ENCODE measurements at regions not wholly inside any gene's neighbourhood (a gene's known extent, or its start where the extent isn't known, plus 50 kb on each side); places are given as distances from the start of the nearest gene placed in this dataset.

- H3K27me3 ChIP-seq (ENCODE audit: control insufficient read depth in 3 of 3, insufficient read depth in 3 of 3, low read length in 3 of 3): no peaks in the 10 kb centered on the region
- H3K4me3 ChIP-seq (ENCODE audit: low read length in 3 of 3): no peak overlapping the region
- H3K9me3 ChIP-seq (ENCODE audit: control insufficient read depth in 3 of 3, low read length in 3 of 3): no peaks in the 10 kb centered on the region
- H3K36me3 ChIP-seq (ENCODE audit: control insufficient read depth in 3 of 3, insufficient read depth in 3 of 3, low read length in 3 of 3): no peaks in the 10 kb centered on the region
- H3K9ac ChIP-seq (ENCODE audit: low read depth in 1 of 3, low read length in 3 of 3): no peak overlapping the region
- H3K4me1 ChIP-seq (ENCODE audit: control insufficient read depth in 3 of 3, insufficient read depth in 3 of 3, low read length in 3 of 3): peaks cover 5 to 12% (median 7%) of the 10 kb centered on the region in 3 donors
- no peak overlapping the region for H3K27ac ChIP-seq (ENCODE audit: low read depth, low read length)
Measured at GRCh38 chr2:172333235-172333977, 94.0 kb upstream of the ITGA6 start.

- no peak overlapping the region for H3K9ac ChIP-seq (ENCODE audit: low read depth in 1 of 3, low read length in 3 of 3)
- no peaks in the 10 kb centered on the region for H3K27me3 ChIP-seq (ENCODE audit: control insufficient read depth in 3 of 3, insufficient read depth in 3 of 3, low read length in 3 of 3)
- peaks cover 5 to 12% (median 7%) of the 10 kb centered on the region in 3 donors for H3K4me1 ChIP-seq (ENCODE audit: control insufficient read depth in 3 of 3, insufficient read depth in 3 of 3, low read length in 3 of 3)
- no peak overlapping the region for H3K4me3 ChIP-seq (ENCODE audit: low read length in 3 of 3)
- no peak overlapping the region for H3K27ac ChIP-seq (ENCODE audit: low read depth, low read length)
- H3K9me3 ChIP-seq (ENCODE audit: control insufficient read depth in 3 of 3, low read length in 3 of 3): no peaks in the 10 kb centered on the region
- no peaks in the 10 kb centered on the region for H3K36me3 ChIP-seq (ENCODE audit: control insufficient read depth in 3 of 3, insufficient read depth in 3 of 3, low read length in 3 of 3)
Measured at GRCh38 chr2:172333978-172334330, 93.4 kb upstream of the ITGA6 start.

GRCh38 chr2:172334988-172335387 is 92.4 kb upstream of the ITGA6 start:
- H3K27ac ChIP-seq (ENCODE audit: low read depth, low read length): no peak overlapping the region
- H3K4me1 ChIP-seq (ENCODE audit: control insufficient read depth in 3 of 3, insufficient read depth in 3 of 3, low read length in 3 of 3): peaks cover 12 to 17% (median 12%) of the 10 kb centered on the region in 3 donors
- H3K36me3 ChIP-seq (ENCODE audit: control insufficient read depth in 3 of 3, insufficient read depth in 3 of 3, low read length in 3 of 3): no peaks in the 10 kb centered on the region
- no peaks in the 10 kb centered on the region for H3K9me3 ChIP-seq (ENCODE audit: control insufficient read depth in 3 of 3, low read length in 3 of 3)
- no peak overlapping the region for H3K9ac ChIP-seq (ENCODE audit: low read depth in 1 of 3, low read length in 3 of 3)
- H3K4me3 ChIP-seq (ENCODE audit: low read length in 3 of 3): no peak overlapping the region
- no peaks in the 10 kb centered on the region for H3K27me3 ChIP-seq (ENCODE audit: control insufficient read depth in 3 of 3, insufficient read depth in 3 of 3, low read length in 3 of 3)

GRCh38 chr2:172335736-172336135 is 91.7 kb upstream of the ITGA6 start:
- H3K4me3 ChIP-seq (ENCODE audit: low read length in 3 of 3): no peak overlapping the region
- H3K27me3 ChIP-seq (ENCODE audit: control insufficient read depth in 3 of 3, insufficient read depth in 3 of 3, low read length in 3 of 3): no peaks in the 10 kb centered on the region
- no peaks in the 10 kb centered on the region for H3K36me3 ChIP-seq (ENCODE audit: control insufficient read depth in 3 of 3, insufficient read depth in 3 of 3, low read length in 3 of 3)
- no peak overlapping the region for H3K27ac ChIP-seq (ENCODE audit: low read depth, low read length)
- H3K4me1 ChIP-seq (ENCODE audit: control insufficient read depth in 3 of 3, insufficient read depth in 3 of 3, low read length in 3 of 3): peaks cover 12 to 13% (median 13%) of the 10 kb centered on the region in 3 donors
- H3K9me3 ChIP-seq (ENCODE audit: control insufficient read depth in 3 of 3, low read length in 3 of 3): no peaks in the 10 kb centered on the region
- H3K9ac ChIP-seq (ENCODE audit: low read depth in 1 of 3, low read length in 3 of 3): no peak overlapping the region

- Histone ChIP-seq H3K27me3 (ENCODE audit: control insufficient read depth in 3 of 3, insufficient read depth in 3 of 3, low read length in 3 of 3) (no peaks in the 10 kb centered on the region), H3K9me3 (ENCODE audit: control insufficient read depth in 3 of 3, low read length in 3 of 3) (no peaks in the 10 kb centered on the region), H3K4me1 (ENCODE audit: control insufficient read depth in 3 of 3, insufficient read depth in 3 of 3, low read length in 3 of 3) (peaks cover 13 to 16% (median 15%) of the 10 kb centered on the region in 3 donors), H3K4me3 (ENCODE audit: low read length in 3 of 3) (no peak overlapping the region), H3K27ac (ENCODE audit: low read depth, low read length) (no peak overlapping the region), H3K36me3 (ENCODE audit: control insufficient read depth in 3 of 3, insufficient read depth in 3 of 3, low read length in 3 of 3) (no peaks in the 10 kb centered on the region), H3K9ac (ENCODE audit: low read depth in 1 of 3, low read length in 3 of 3) (no peak overlapping the region)
Measured at GRCh38 chr2:172336681-172337080, 90.7 kb upstream of the ITGA6 start.

GRCh38 chr2:172339371-172340010 is 87.9 kb upstream of the ITGA6 start:
- Histone ChIP-seq H3K36me3 (ENCODE audit: control insufficient read depth in 3 of 3, insufficient read depth in 3 of 3, low read length in 3 of 3) (no peaks in the 10 kb centered on the region), H3K9me3 (ENCODE audit: control insufficient read depth in 3 of 3, low read length in 3 of 3) (peaks cover 0 to 4% (median 0%) of the 10 kb centered on the region in 3 donors), H3K4me1 (ENCODE audit: control insufficient read depth in 3 of 3, insufficient read depth in 3 of 3, low read length in 3 of 3) (peaks cover 9 to 19% (median 15%) of the 10 kb centered on the region in 3 donors), H3K4me3 (ENCODE audit: low read length in 3 of 3) (peak overlapping the region; percentile 12 to 63 (median 38)), H3K27ac (ENCODE audit: low read depth, low read length) (no peak overlapping the region), H3K27me3 (ENCODE audit: control insufficient read depth in 3 of 3, insufficient read depth in 3 of 3, low read length in 3 of 3) (no peaks in the 10 kb centered on the region), H3K9ac (ENCODE audit: low read depth in 1 of 3, low read length in 3 of 3) (peak overlapping the region in 2 of 3 donors; percentile 14 to 63)

- H3K9me3 ChIP-seq (ENCODE audit: control insufficient read depth in 3 of 3, low read length in 3 of 3): peaks cover 0 to 5% (median 0%) of the 10 kb centered on the region in 3 donors
- H3K27ac ChIP-seq (ENCODE audit: low read depth, low read length): no peak overlapping the region
- peaks cover 9 to 19% (median 15%) of the 10 kb centered on the region in 3 donors for H3K4me1 ChIP-seq (ENCODE audit: control insufficient read depth in 3 of 3, insufficient read depth in 3 of 3, low read length in 3 of 3)
- H3K27me3 ChIP-seq (ENCODE audit: control insufficient read depth in 3 of 3, insufficient read depth in 3 of 3, low read length in 3 of 3): no peaks in the 10 kb centered on the region
- H3K4me3 ChIP-seq (ENCODE audit: low read length in 3 of 3): peak overlapping the region; percentile 12 to 49 (median 16)
- H3K9ac ChIP-seq (ENCODE audit: low read depth in 1 of 3, low read length in 3 of 3): peak overlapping the region in 2 of 3 donors; percentile 34
- no peaks in the 10 kb centered on the region for H3K36me3 ChIP-seq (ENCODE audit: control insufficient read depth in 3 of 3, insufficient read depth in 3 of 3, low read length in 3 of 3)
Measured at GRCh38 chr2:172340394-172340793, 87.0 kb upstream of the ITGA6 start.

GRCh38 chr2:172342078-172342477 is 85.3 kb upstream of the ITGA6 start:
- Histone ChIP-seq H3K27ac (ENCODE audit: low read depth, low read length) (no peak overlapping the region), H3K36me3 (ENCODE audit: control insufficient read depth in 3 of 3, insufficient read depth in 3 of 3, low read length in 3 of 3) (no peaks in the 10 kb centered on the region), H3K9me3 (ENCODE audit: control insufficient read depth in 3 of 3, low read length in 3 of 3) (peaks cover 0 to 5% (median 0%) of the 10 kb centered on the region in 3 donors), H3K9ac (ENCODE audit: low read depth in 1 of 3, low read length in 3 of 3) (no peak overlapping the region), H3K4me3 (ENCODE audit: low read length in 3 of 3) (no peak overlapping the region), H3K4me1 (ENCODE audit: control insufficient read depth in 3 of 3, insufficient read depth in 3 of 3, low read length in 3 of 3) (peaks cover 9 to 19% (median 15%) of the 10 kb centered on the region in 3 donors), H3K27me3 (ENCODE audit: control insufficient read depth in 3 of 3, insufficient read depth in 3 of 3, low read length in 3 of 3) (no peaks in the 10 kb centered on the region)

GRCh38 chr2:172342611-172343010 is 84.8 kb upstream of the ITGA6 start:
- Histone ChIP-seq H3K36me3 (ENCODE audit: control insufficient read depth in 3 of 3, insufficient read depth in 3 of 3, low read length in 3 of 3) (no peaks in the 10 kb centered on the region), H3K27ac (ENCODE audit: low read depth, low read length) (no peak overlapping the region), H3K9me3 (ENCODE audit: control insufficient read depth in 3 of 3, low read length in 3 of 3) (peaks cover 0 to 5% (median 0%) of the 10 kb centered on the region in 3 donors), H3K4me3 (ENCODE audit: low read length in 3 of 3) (no peak overlapping the region), H3K9ac (ENCODE audit: low read depth in 1 of 3, low read length in 3 of 3) (no peak overlapping the region), H3K27me3 (ENCODE audit: control insufficient read depth in 3 of 3, insufficient read depth in 3 of 3, low read length in 3 of 3) (no peaks in the 10 kb centered on the region), H3K4me1 (ENCODE audit: control insufficient read depth in 3 of 3, insufficient read depth in 3 of 3, low read length in 3 of 3) (peaks cover 9 to 19% (median 15%) of the 10 kb centered on the region in 3 donors)

GRCh38 chr2:172344159-172344558 is 83.2 kb upstream of the ITGA6 start:
- Histone ChIP-seq H3K27me3 (ENCODE audit: control insufficient read depth in 3 of 3, insufficient read depth in 3 of 3, low read length in 3 of 3) (no peaks in the 10 kb centered on the region), H3K27ac (ENCODE audit: low read depth, low read length) (no peak overlapping the region), H3K4me1 (ENCODE audit: control insufficient read depth in 3 of 3, insufficient read depth in 3 of 3, low read length in 3 of 3) (peaks cover 12 to 19% (median 14%) of the 10 kb centered on the region in 3 donors), H3K4me3 (ENCODE audit: low read length in 3 of 3) (no peak overlapping the region), H3K36me3 (ENCODE audit: control insufficient read depth in 3 of 3, insufficient read depth in 3 of 3, low read length in 3 of 3) (no peaks in the 10 kb centered on the region), H3K9ac (ENCODE audit: low read depth in 1 of 3, low read length in 3 of 3) (no peak overlapping the region), H3K9me3 (ENCODE audit: control insufficient read depth in 3 of 3, low read length in 3 of 3) (peaks cover 0 to 5% (median 0%) of the 10 kb centered on the region in 3 donors)
